Keratinocyte (primary cell): ENCODE measurements at regions not wholly inside any gene's neighbourhood (a gene's known extent, or its start where the extent isn't known, plus 50 kb on each side); places are given as distances from the start of the nearest gene placed in this dataset.

Source experiments
- CTCF ChIP-seq, 3 experiments: IDR thresholded peaks in 1 of 3; conservative IDR thresholded peaks in 1 of 3; optimal IDR thresholded peaks in 1 of 3; 2 replicates in 2 of 3; 3 replicates in 1 of 3; pipeline versions ENCODE3 to v1.5.1; 2011; ENCODE audit warnings: low read length in 3 of 3, mild to moderate bottlenecking in 3 of 3, moderate library complexity in 2 of 3, control low read depth in 1 of 3, inconsistent platforms in 1 of 3; ENCODE audit not compliant: insufficient read depth in 2 of 3; ENCODE audit errors: extremely low read depth in 1 of 3
- EZH2 ChIP-seq: IDR thresholded peaks from one replicate; pipeline ENCODE4 v1.6.1; 2012; ENCODE audit warnings: inconsistent platforms, mild to moderate bottlenecking, low read length, moderate library complexity

GRCh38 chr20:60354024-60354580 lies 395.9 kb downstream of the CDH26 start:
- TF ChIP-seq CTCF (optimal IDR thresholded peaks at IDR 0.05 in 1 of 3, IDR thresholded peaks at IDR 0.05 in 1 of 3, conservative IDR thresholded peaks at IDR 0.05 in 1 of 3; ENCODE audit: extremely low read depth in 1 of 3, insufficient read depth in 2 of 3, low read length in 3 of 3) (no peak), EZH2 (no peak)
